ENCODE measurements at regions not wholly inside any gene's neighbourhood (a gene's known extent, or its start where the extent isn't known, plus 50 kb on each side); places are given as distances from the start of the nearest gene placed in this dataset.

DNA sequence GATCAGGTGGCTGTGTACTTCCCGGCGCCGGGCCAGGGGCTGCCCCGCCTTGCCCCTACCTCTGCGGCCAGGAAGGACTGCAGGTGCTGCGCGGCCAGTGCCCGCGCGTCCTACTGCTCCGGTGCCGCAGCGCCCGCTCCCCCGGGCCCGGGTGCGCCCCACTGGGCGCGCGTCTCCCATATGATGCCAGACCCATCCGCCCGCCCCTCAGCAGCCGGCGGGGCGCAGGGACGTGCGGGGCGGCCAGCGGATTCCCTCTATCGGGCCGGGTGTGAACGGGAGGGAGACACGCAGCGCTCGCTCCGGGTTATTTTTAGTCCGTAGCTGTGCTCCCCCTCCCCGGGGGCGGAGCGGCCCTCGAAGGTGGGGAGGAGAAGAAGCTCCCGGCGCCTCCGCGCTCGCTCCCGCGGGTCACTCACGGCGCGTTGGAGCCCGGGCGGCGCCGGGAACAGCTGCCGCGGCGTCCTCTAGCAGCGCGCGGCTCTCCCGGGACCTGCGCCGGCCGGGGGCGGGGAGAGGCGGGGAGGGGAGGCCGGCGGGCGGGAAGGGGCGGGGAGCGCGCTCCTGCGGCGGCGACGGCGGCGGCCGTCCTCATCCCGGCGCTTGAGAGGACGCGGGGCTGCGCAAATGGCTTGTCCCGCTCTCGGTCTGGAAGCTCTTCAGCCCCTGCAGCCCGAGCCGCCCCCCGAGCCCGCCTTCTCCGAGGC is 103.6 kb downstream of the UCHL1 start:
- peak; percentile 76 for DNase-seq

- DNase-seq = peak; percentile 59
These were observed 104.4 kb downstream of the UCHL1 start for GRCh38 chr4:41360921-41361793.

DNA sequence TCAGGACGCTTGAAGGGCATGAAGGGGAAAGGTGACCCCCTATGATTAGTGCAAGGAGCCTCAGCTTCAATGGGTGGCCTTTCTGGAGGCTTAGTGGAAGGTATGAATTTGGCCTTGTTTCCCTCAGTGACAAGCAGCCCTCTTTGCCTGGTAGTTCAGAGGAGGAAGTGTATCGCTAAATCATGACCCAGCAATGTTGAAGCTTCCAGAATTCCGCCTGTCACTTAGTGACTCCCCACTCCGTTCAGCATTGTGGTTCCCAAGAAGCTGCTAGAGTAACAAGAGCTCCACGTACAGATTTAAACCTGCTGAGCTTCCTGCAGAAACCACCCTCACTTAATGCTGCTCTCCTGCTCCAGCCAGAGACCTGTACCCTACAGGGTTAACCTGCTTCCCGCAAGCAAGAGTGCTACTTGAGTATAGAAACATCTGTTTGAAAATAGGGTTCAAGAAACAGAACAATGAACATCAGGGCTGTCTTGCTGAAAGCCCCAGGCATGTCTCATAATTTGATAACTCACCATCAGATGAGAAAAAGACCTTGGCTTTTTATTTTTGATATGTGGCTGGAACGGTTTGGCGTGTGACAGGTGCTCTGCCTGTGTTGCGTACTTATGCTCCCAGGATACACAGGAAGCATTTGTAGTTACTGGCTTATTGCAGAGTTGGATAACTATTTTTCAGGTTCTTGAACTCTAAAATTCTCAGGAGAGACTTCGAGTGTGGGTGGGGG is 105.2 kb downstream of the UCHL1 start:
- peak; percentile 57 for DNase-seq

DNA sequence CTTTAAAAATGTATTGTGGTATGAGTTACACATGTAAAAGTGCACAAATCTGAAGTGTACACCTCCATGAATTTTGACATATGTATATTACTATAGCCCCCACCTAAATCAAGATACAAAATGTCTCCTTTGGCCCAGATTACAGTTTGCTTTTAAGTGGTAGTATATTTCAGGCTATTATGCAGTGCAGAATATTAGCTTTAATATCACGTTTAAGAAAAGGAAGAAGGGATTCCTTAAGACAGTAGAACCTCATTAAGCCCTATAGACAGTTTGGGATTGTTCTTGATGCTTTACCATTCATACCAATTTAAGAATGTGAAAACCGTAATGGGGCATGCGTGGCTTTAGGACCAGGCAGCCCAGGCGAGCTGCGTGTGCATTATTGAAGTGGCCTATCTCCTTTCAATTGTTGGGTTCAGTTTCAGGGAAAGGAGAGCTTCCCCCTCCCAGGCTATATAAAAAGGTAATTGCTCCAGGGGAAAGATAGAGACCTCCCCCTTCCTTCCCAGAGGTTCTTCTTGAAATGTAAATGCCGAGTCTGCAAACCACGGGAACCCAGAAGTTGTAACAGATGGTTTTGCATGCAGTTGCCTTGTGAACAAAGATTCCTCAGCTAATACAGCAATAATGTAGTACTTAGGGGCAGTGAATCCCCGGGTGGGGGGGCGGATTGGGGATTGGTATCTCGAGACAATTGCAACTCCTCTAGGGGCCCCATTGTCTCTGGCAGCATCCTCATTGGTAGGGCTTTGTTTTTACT is 106.1 kb downstream of the UCHL1 start:
- DNase-seq = no peak

GRCh38 chr4:41363384-41363981 is 106.8 kb downstream of the UCHL1 start:
- peak; percentile 67 for DNase-seq

- DNase-seq = no peak
These were observed 108.1 kb downstream of the UCHL1 start for GRCh38 chr4:41364876-41365275.

- DNase-seq = no peak
These were observed 109.0 kb downstream of the UCHL1 start for GRCh38 chr4:41365681-41366080.

DNA sequence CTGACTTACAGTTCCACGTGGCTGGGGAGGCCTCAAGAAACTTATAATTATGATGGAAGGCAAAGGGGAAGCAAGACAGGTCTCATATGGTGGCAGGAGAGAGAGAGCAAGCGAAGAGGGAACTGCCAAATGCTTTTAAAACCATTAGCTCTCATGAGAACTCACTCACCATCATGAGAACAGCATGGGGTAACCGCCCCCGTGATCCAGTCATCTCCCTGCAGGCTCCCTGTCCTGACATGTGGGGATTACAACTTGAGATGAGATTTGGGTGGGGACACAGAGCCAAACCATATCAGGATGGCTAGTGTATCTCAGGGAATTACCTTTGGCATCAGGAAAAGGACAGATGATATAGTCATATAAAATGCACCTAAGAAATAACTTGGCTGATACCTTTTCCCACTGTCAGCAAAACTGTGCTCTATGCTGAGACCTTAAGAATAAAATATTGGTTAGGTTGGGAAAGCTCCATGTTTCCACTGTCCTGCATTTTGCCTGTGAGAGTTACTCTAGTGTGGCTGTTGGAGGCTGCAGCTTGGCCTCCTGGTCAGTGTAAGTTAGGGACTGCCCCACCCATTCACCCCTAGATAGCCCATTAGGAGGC is 110.3 kb downstream of the UCHL1 start:
- DNase-seq = no peak

- no peak for DNase-seq
These were observed 113.0 kb downstream of the UCHL1 start for GRCh38 chr4:41369680-41370079.

- DNase-seq = no peak
These were observed 116.5 kb downstream of the UCHL1 start for GRCh38 chr4:41373221-41373620.

- no peak for DNase-seq
These were observed 117.8 kb downstream of the UCHL1 start for GRCh38 chr4:41374490-41374889.

DNA sequence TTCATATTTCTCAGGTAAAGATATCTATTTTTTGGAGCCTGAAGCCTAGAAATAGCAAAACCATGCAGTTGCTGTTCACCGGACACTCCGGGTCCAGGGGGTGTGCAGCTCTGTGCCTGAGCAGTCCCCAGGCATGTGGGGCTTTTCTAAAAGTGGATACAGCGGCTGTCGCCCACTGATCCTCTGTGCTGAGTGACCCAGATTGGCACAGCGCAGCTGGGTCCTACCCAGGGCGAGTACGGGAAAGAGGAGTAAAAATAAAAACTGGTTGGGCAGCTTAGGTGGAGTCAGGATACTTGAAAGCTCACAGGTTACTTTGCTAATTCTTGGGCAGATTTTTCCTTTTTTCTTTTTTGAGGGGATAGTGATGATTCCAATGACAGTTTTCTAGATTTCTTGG is 118.8 kb downstream of the UCHL1 start:
- no peak for DNase-seq

DNA sequence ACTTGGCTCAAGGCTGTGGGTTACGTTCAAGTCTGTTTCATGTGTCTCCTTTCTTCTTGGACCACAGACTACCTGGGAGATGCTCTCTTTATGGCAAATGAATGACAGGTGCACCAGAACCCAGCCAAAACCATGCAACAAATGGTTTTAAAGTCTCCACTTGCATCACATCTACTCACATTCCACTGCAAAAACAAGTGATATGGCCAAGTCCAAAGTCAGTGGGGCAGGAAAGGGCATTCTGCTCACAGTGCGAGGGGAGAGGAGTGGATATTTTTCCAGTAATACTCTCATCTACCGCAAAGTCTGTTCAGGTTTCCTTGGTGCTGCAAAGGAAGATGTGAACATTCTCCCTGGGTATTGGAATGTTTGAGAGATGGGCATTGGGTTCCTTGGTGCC is 120.5 kb downstream of the UCHL1 start:
- DNase-seq = no peak

DNA sequence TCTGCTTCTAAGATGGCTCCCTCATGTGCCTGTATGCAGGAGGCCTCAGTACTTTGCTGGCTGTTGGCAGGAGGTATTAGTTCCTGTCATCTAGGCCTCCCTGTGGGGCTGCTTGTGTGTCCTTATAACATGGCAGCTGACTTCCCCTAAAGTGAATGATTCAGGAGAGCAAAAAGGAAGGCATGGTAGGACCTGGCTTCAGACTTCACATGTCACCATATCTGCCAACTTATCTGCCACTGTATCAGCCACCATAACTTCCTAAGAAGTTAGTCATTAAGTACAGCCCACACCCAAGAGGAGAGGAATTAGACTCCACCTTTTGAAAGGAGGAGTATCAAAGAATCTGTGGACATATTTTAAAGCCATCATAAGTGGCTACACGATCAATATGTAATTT is 122.5 kb downstream of the UCHL1 start:
- no peak for DNase-seq

DNA sequence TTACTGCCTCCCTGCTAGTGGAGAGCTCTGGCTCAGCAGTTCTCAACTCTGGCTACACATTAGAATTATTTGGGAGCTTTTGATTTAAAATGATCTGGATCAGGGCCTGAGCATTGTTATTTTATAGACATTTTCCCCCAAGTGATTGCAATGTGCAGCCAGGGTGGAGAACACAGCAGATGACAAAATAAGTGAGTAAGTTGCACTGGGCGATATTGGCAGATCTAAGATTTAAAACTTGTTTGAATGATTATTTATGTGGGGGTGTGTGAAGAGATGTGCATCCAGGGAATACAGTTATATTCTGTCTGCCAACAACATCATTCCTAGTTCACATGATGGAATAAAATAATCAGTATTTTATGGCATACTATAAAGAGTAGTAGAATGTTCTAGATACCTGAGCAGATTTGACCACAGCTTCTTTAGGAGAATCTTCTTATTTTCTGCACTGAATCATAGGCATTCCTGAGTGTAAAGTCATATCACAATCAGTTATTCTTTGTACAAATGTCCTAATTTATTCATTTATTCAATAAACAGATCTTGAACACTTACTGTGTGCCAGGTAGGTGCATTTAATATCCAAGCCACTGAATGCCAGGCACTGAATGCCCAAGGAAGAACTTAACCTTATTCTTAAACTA is 123.9 kb downstream of the UCHL1 start:
- DNase-seq = no peak

DNA sequence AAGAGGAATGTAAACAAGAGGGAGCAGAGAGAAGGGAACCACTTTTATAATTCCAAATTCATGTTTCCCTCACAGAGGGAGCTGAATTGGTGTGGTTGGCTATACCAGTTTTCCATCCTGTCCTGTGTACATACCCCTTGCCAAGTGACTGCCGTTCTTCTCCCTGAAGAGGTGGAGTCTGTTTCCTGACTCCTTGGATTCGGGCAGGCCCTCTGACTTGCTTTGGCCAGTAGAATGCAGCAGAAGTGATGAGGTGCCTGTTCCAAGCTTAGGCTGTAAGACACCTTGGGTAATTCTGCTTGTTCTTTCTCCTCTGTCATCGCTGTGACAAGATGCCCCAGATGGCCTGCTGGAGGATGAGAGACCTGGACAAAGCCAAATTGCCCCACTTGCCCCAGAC is 124.7 kb downstream of the UCHL1 start:
- DNase-seq = no peak

GRCh38 chr4:41384992-41385391 is 128.3 kb downstream of the UCHL1 start:
- DNase-seq = no peak

- no peak for DNase-seq
These were observed 128.8 kb downstream of the UCHL1 start for GRCh38 chr4:41385481-41385880.

DNA sequence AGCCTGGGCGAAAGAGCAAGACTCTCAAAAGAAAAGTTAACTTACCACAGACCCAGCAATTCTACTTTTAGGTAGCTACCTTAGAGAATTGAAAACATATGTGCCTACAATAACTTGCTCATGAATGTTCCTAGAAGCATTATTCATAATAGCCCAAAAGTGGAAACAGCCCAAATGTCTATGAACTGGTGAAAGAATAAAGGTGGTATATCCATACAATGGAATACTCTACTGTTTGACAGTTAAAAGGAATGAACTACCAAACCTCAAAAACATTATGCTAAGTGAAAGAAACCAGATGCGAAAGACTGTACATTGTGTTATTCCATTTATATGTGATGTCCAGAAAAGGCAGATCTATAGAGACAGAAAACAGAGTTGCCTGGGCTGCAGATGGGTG is 131.4 kb downstream of the UCHL1 start:
- DNase-seq = no peak

- DNase-seq = no peak
These were observed 132.6 kb downstream of the UCHL1 start for GRCh38 chr4:41389356-41389755.

- DNase-seq = no peak
These were observed 133.9 kb downstream of the UCHL1 start for GRCh38 chr4:41390661-41391060.

- DNase-seq = no peak
These were observed 134.5 kb downstream of the UCHL1 start for GRCh38 chr4:41391271-41391670.
